C4-2B (cell line): ENCODE measurements at regions not wholly inside any gene's neighbourhood (a gene's known extent, or its start where the extent isn't known, plus 50 kb on each side); places are given as distances from the start of the nearest gene placed in this dataset.

Experiments used
- H3K27ac ChIP-seq: fragments of 450-650 bp; 2 replicates; pipeline ENCODE4 v1.5.1; 2017
- CTCF ChIP-seq: fragments of 450-650 bp; conservative IDR thresholded peaks from 2 replicates; pipeline ENCODE4 v1.5.1; 2017; ENCODE audit warnings: mild to moderate bottlenecking
- ZFX ChIP-seq: fragments of 450-650 bp; IDR thresholded peaks from 2 replicates; pipeline ENCODE4 v1.6.1; 2017

DNA sequence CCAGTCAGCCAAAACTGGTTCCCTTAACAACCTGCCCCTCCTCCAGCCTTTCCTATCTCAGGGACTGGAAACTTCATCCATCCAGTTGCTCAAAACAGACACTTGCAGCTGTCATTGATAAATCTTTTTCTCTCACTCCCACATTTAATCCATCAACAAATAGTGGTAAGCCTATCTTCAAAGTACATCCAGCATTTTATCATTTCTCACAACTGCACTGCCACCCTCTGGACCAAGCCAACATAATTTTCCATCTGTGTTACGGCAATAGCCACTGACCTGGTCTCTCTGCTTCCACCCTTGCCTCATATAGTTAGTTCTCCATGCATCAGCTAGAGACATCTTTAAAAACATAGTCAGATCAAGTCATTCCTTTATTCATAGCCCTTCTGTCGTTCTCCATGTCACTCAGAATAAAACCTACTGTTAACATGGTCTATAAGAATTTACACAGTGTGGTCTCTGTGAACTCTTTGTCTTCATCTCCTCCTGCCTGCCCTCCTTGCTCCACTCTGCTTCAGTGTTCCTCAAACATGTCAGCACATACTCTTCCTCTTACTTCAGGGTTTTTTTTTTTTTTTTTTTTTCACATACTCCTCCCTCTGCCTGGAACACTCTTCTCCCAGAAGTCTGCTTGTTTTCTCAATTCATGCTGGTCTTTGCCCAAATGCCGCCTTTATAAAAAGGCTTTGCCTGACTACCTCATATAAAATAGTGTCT, 102.5 kb upstream of the COL6A5 start:
- TF ChIP-seq CTCF (peak; percentile 46), ZFX (no peak)
- H3K27ac ChIP-seq = no peak overlapping the region

DNA sequence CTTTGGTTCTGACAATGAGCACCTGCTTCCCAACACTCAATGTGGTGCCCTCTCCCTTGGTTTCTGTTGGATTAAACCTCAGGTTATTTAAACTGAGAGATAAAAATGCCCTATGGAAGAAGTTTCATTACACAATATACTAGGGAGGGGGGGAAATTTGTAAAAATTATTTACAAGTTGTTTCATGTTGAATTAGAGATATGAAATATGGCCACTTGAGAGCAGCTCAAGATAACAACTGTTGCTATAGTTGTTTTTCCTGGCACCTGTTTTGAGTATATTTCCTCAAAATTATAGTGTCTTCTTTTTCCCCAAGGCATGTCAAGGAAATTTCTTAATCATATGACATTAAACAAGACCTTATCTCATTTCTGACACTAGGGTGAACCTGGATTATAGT, 101.7 kb upstream of the COL6A5 start:
- H3K27ac ChIP-seq = no peak overlapping the region
- no peak for TF ChIP-seq ZFX

GRCh38 chr3:130250982-130251381, 94.5 kb upstream of the COL6A5 start:
- TF ChIP-seq ZFX (no peak), CTCF (no peak)

GRCh38 chr3:130255442-130255841, 90.0 kb upstream of the COL6A5 start:
- TF ChIP-seq CTCF (no peak), ZFX (no peak)
- H3K27ac ChIP-seq = no peak overlapping the region

More at GRCh38 chr3:130250982-130251381, 94.5 kb upstream of the COL6A5 start:
- no peak overlapping the region for H3K27ac ChIP-seq

DNA sequence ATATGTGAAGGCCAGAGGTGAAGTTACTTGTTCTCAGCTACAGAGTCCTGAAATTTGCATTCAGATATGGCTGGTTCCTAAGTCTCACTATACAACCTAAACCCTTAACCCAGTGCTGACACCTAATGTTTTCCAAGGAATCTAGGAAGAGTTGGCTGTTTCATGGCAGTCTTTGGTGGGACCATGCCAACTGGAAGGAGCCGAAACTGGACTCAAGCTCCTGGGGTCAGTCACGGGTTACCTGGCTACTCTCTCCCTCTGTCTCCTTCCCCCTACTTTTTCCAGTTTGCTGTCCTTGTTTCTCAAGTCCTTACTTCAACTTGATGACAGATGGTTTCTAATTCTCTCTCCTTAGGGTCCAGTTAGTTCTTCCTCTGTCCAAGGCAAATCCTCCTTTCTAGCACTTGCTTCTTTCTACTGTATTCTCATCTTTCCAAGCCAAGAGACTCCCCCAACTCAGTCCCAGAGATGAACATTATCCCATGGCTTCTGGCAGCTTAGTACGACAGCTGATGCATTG, 88.6 kb upstream of the COL6A5 start:
- TF ChIP-seq CTCF (no peak), ZFX (no peak)
- no peak overlapping the region for H3K27ac ChIP-seq

- no peak overlapping the region for H3K27ac ChIP-seq
- TF ChIP-seq ZFX (no peak), CTCF (no peak)
These were observed 86.9 kb upstream of the COL6A5 start for GRCh38 chr3:130258532-130258952.

- no peak overlapping the region for H3K27ac ChIP-seq
- no peak for TF ChIP-seq ZFX
- no peak for TF ChIP-seq CTCF
These were observed 86.2 kb upstream of the COL6A5 start for GRCh38 chr3:130259166-130259874.
